ENCODE measurements at regions not wholly inside any gene's neighbourhood (a gene's known extent, or its start where the extent isn't known, plus 50 kb on each side); places are given as distances from the start of the nearest gene placed in this dataset.

DNA sequence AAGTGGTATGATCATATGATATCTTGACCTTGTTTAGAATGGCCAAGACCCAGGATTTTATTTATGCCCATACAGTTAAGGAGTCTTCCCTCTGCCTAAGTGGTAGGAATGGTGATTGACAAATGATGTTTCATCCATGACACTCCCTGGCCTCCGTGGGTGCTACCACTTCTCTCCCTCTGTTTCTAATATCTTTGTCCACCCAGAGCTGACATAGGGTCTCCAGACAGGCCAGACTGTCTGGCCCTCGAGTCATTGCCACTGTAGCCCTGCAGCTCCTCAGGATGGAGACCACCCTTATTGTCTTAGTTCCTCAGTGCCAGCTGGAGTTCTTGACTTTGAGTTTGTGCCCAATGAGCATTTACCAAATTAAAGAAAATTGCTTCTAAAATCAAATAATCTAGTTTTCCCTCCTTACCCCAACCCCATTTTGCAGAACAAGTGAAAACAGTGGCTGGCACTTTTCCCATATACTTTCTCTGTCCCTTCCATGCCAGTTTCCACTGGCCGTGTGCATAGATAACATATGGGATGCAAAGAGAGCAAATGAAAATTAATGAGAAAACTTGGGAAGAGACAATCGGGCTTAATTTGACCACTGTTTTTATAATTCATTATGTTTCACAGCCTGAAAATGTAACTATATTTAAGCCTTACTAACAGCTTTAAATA, 235.7 kb downstream of the NSG2 start:
- in situ Hi-C loops (cut with HindIII; ENCODE audit: low sequenced_read_pairs), result no loop called here
- DNase-seq (ENCODE audit: low spot score), result no peak

GRCh38 chr5:174281855-174282254, 236.3 kb downstream of the NSG2 start:
- peak; percentile 26 for DNase-seq (ENCODE audit: low spot score)
- in situ Hi-C loops (cut with HindIII; ENCODE audit: low sequenced_read_pairs), result no loop called here

- in situ Hi-C loops (cut with HindIII; ENCODE audit: low sequenced_read_pairs), result no loop called here
These were observed 236.9 kb downstream of the NSG2 start for GRCh38 chr5:174282391-174282790.

DNA sequence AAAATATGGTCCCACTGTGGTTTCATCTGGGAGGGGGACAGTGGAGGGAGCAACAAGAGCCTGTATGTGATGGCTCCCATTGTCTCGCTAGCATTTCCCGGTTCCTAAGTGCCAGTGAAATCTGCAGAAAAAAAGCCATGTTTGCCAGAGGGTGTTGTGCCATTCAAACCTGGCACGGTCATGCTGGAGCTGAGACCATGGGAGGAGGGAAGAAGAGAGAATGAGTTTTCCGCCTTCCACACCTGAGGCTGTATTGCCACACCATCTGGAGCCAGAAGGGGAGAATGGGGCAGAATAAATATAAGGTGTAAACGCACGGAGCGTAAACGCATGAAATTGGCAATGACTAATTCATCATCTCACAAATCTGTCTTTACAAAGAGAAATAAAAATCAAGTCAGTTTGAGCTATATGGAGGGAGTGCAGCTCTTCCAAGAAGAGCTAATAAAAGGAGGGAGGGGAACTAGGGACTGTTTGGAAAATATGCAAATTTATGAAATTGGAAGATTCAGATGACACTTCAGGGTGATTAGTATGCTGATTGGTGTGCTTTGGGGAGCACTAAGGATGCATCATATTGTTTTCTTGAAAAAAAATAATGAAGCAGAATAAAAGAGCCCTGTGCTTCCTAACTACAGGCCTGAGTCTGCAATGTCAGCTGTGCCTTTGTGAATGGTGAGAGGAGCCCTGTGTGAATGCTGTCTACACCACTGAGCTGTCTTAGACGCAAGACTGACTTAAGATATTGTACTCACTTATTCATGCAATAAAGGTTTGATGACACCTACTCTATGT, 237.9 kb downstream of the NSG2 start:
- DNase-seq (ENCODE audit: low spot score), result peak; percentile 73
- in situ Hi-C loops (cut with HindIII; ENCODE audit: low sequenced_read_pairs), result no loop called here

More at GRCh38 chr5:174282391-174282790, 236.9 kb downstream of the NSG2 start:
- DNase-seq (ENCODE audit: low spot score), result peak; percentile 23

GRCh38 chr5:174284873-174285272, 239.4 kb downstream of the NSG2 start:
- in situ Hi-C loops (cut with HindIII; ENCODE audit: low sequenced_read_pairs), result no loop called here
- no peak for DNase-seq (ENCODE audit: low spot score)

- in situ Hi-C loops (cut with HindIII; ENCODE audit: low sequenced_read_pairs), result no loop called here
- DNase-seq (ENCODE audit: low spot score), result no peak
These were observed 242.3 kb downstream of the NSG2 start for GRCh38 chr5:174287761-174288160.

DNA sequence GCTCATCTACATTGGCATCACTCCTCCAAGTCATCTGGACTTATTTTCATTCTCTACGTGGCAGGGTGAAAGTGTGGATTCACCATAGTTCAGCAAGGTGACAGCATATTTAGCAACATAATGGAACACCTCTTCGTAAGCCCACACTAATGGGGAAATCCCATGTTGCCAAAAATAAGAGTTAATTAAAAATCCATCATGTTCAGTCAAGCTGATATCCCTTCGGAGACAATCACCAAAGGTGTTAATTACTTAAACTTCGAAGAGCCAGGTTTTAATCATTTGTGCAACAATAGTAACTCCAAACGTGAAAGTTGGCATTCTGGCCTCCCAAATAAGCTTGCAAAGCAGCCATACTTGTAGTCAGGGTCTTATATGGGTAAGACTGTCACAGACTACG, 242.9 kb downstream of the NSG2 start:
- no peak for DNase-seq (ENCODE audit: low spot score)
- in situ Hi-C loops (cut with HindIII; ENCODE audit: low sequenced_read_pairs), result no loop called here

GRCh38 chr5:174291162-174291561, 245.7 kb downstream of the NSG2 start:
- no peak for DNase-seq (ENCODE audit: low spot score)
- in situ Hi-C loops (cut with HindIII; ENCODE audit: low sequenced_read_pairs), result no loop called here

DNA sequence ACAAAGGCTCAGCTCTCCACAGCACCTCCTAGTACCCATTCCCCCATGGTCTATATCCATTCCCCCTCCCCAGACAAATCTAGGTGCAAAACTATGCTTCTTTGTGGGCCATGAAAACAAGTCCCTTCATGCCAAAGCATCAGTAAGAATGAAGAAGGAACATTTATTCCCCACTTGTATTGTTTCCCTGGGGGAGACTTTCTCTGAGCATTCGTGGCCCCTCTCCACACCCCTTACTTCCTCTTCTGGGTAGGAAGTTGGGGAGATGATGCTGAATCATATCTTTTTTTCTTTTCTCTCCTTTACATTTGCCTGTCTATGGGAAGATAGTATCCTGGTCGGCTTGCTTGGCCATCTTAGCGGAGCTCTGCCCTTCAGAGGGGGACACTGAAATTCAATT, 246.8 kb downstream of the NSG2 start:
- DNase-seq (ENCODE audit: low spot score), result no peak
- in situ Hi-C loops (cut with HindIII; ENCODE audit: low sequenced_read_pairs), result no loop called here

DNA sequence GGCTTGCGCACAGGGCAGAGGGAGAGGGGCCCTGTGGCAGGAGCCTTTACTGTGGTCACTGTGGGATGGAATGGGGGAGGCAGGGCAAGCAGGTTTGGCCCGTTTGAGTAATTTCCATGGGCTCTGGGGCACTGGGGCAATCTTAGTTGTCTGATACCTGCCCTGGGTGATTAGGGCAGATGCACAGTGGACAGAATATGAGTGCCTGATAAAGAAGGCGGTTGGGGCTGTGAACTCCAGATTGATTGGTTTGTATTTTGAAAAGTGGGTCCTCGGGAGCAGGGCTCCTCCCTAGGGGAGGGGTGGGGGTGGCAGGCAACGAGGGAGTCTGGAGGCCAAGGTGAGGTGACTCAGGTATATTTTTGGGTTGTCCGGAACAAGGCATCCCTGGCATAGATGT, 247.5 kb downstream of the NSG2 start:
- in situ Hi-C loops (cut with HindIII; ENCODE audit: low sequenced_read_pairs), result no loop called here

GRCh38 chr5:174293481-174293880, 248.0 kb downstream of the NSG2 start:
- DNase-seq (ENCODE audit: low spot score), result no peak
- in situ Hi-C loops (cut with HindIII; ENCODE audit: low sequenced_read_pairs), result no loop called here

More for the DNA sequence above, 247.5 kb downstream of the NSG2 start:
- DNase-seq (ENCODE audit: low spot score), result no peak

DNA sequence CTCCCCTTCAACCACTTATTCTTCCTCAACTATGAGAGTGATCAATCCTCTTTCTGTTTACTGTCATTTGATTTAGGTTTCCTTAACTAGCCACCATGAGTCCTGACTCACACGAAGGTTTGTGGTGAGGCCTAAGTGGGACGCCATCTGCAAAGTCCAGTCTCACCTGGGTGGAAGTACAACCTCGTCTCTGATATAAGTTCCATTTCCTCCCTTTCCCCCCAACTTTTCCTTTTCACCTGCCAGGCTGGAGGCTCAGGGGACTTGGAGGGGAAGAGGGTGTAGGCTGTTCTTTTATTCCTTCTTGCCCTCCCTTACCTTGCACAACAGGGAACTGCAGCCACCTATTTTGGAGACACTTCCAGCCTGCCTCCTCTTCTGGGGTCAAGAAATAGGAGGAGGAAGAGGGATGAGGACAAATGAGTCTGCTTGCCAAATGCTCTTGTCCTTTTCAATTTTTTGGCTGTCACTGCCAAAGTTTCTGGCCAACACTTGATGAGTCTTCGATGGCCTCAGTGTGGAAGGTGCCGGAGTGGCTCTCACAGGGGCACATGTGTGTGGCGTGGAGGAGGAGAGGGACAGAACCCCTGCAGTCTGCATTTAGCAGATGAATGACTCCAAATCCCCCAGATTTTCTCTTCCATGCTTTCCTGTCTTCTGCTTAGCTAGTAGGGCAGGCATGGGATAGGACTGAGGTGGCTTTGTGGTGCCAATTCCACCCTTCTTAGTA, 249.6 kb downstream of the NSG2 start:
- DNase-seq (ENCODE audit: low spot score), result no peak
- in situ Hi-C loops (cut with HindIII; ENCODE audit: low sequenced_read_pairs), result no loop called here

GRCh38 chr5:174295702-174296436, 250.4 kb downstream of the NSG2 start:
- DNase-seq (ENCODE audit: low spot score), result no peak
- in situ Hi-C loops (cut with HindIII; ENCODE audit: low sequenced_read_pairs), result no loop called here

- in situ Hi-C loops (cut with HindIII; ENCODE audit: low sequenced_read_pairs), result no loop called here
- DNase-seq (ENCODE audit: low spot score), result no peak
These were observed 254.8 kb downstream of the NSG2 start for GRCh38 chr5:174300118-174300940.

DNA sequence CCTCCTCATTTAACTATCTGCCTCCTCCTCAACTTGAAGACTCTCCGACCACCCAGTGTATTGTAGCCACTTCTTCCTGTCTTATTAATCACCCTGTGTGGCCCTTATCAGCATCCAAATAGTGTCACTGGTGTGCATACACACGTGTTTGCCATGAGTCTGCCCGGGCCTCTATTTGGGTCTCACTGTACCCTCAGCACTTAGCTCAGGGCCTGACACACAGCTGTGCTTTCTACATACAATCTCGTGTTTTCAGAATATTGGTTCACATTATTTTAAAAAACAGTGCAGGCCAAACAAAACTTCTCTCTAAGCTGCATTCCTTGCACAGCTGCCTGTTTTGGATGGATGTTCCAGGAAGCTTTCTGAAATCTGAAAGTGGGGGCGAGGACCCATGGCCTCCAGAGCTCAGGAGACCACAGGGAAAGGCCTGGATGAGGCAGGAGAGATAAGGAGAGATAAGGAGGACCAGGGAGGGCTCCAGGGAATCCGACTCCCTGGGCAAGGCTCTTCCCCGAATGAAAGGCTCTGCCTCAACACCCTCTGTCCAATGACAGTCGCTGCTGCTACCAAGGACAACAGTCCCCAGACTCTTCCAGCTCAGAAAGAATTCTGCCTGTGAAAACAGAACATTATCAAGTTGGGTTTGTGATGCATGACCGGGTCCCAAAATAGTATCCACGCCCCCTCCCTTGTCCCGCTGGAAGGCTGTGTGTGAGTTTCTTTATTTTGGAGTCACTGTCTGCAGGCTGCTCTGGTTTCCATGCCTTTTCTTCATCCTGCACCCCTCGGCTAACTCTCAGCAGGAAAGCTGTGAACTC, 255.6 kb downstream of the NSG2 start:
- DNase-seq (ENCODE audit: low spot score), result no peak
- in situ Hi-C loops (cut with HindIII; ENCODE audit: low sequenced_read_pairs), result no loop called here

DNA sequence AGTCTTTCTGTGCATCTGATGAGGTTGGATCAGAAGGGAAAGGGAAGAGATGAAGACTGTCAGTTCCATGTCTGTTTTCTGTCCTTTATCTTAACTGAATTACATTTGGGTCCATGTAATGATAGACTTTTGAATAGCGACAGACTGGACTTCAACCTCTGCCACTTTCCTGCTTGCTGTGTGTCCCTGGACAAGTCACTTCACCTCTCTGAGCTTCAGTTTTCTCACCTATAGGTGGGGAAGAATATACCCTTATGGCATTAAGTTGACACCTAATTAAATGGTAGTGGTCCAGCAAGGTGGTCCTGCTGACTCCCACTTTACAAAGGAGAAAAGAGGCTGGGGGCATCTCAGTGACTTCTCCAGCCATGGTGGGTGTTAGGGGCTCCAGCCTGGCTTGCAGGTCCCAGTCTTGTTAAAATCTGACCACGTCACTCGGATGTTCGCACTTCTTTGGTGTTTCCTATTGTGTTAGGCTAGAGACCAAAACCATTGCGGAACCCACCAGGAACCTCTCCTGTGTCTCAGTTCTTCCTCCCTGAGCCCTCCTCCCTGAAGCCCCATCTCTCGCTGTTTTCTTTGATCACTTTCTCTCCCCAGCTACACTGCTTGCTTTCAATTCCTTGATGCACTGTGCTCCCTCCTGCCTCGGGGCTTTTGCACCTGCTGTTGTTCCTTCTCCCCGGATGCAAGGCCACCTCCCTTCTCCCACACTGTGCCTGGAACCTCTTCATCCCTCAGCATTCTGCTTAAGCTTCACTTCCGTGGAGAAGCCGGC, 256.5 kb downstream of the NSG2 start:
- in situ Hi-C loops (cut with HindIII; ENCODE audit: low sequenced_read_pairs), result no loop called here
- DNase-seq (ENCODE audit: low spot score), result no peak

DNA sequence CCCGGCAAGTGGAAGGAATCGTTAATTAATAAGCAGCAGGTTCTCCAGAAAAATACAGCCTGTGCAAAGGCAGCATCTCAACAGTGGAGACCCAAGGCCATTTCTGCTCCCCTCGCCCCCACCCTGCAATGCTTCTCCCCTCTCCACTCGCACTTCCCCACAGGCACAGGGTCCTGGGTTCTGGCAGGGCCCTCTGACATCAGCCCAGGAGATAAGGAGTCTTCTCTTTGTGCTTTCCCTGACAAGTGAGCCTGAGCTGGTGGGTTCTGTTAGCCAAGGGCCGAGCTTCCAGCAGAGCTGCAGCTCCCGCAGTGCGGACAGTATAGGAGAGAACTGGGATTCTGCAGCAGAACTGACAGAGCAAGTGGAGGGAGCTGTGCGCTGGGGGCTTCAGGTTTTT, 257.5 kb downstream of the NSG2 start:
- in situ Hi-C loops (cut with HindIII; ENCODE audit: low sequenced_read_pairs), result no loop called here
- no peak for DNase-seq (ENCODE audit: low spot score)

All from G401 (cell line).